ENCODE measurements at regions not wholly inside any gene's neighbourhood (a gene's known extent, or its start where the extent isn't known, plus 50 kb on each side); places are given as distances from the start of the nearest gene placed in this dataset.
A peak's percentile ranks its signal among the peaks of the same experiment; 100 is the strongest.

DNA sequence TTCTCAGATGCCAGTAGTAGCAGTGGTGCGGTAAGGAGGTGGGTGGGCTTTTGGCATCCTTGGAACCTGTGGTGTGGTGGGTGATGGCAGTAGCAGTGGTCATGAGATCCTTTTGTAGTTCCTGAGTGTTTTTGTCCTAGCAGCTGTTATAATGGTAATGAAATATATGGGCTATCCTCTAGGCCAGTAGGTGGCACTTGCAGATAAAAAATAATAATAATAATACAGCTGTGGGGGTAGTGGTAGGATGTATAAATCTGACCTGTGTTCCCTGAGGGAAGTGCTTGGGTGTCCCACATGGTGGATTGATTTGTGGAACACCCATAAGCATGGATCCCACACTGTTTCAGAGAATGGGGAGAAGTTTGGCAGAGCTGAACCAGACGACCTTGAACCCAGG is 334.0 kb downstream of the SLITRK5 start:
- Histone ChIP-seq H3K36me3 (ENCODE audit: insufficient read depth) (no peaks in the 10 kb centered on the region), H3K27me3 (ENCODE audit: insufficient read depth) (no peaks in the 10 kb centered on the region), H3K4me3 (no peak overlapping the region), H3K4me1 (ENCODE audit: insufficient read depth) (no peaks in the 10 kb centered on the region; the same call in 1 of the 2 replicates), H3K79me2 (replicated peaks; ENCODE audit: insufficient read depth) (no peaks in the 10 kb centered on the region), H2AFZ (no peak overlapping the region), H3K9me2 (ENCODE audit: insufficient read depth) (peaks cover 2% of the 10 kb centered on the region; the same call in 1 of the 2 replicates), H3K4me2 (no peak overlapping the region), H3K27ac (ENCODE audit: low read depth) (no peak overlapping the region), H3F3A (replicated peaks; ENCODE audit: low read depth) (no peaks in the 10 kb centered on the region), H4K20me1 (replicated peaks; ENCODE audit: insufficient read depth) (no peaks in the 10 kb centered on the region)
- Mint-ChIP-seq H3K4me3 (no peak overlapping the region), H3K27me3 (ENCODE audit: insufficient read depth, low read depth, poor library complexity) (peaks cover 1% of the 10 kb centered on the region), H3K27ac (no peak overlapping the region), H3K36me3 (ENCODE audit: low read depth) (no peaks in the 10 kb centered on the region; the same call in 2 of the 3 replicates), H3K9me3 (peaks cover 4% of the 10 kb centered on the region), H3K4me1 (no peaks in the 10 kb centered on the region; the same call in 2 of the 3 replicates)
- DNase-seq (ENCODE audit: low spot score) (no peak), ATAC-seq (no peak)
- no peak for TF ChIP-seq ZNF462 (CRISPR knock-in tag; IDR thresholded peaks at IDR 0.05)
- TF ChIP-seq EZH2phosphoT487 (IDR thresholded peaks at IDR 0.05; ENCODE audit: unreplicated experiment): no peak
- TF ChIP-seq, protein P1, sequence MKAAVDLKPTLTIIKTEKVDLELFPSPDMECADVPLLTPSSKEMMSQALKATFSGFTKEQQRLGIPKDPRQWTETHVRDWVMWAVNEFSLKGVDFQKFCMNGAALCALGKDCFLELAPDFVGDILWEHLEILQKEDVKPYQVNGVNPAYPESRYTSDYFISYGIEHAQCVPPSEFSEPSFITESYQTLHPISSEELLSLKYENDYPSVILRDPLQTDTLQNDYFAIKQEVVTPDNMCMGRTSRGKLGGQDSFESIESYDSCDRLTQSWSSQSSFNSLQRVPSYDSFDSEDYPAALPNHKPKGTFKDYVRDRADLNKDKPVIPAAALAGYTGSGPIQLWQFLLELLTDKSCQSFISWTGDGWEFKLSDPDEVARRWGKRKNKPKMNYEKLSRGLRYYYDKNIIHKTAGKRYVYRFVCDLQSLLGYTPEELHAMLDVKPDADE (IDR thresholded peaks at IDR 0.05): no peak
- TF ChIP-seq CREB1 (CRISPR knock-in tag; IDR thresholded peaks at IDR 0.05; ENCODE audit: low read depth): no peak
- peak in 1 of 2 experiments; percentile 15; a peak in 2 of 4 replicates for TF ChIP-seq CTCF (conservative IDR thresholded peaks at IDR 0.05; ENCODE audit: low read depth in 2 of 2)
- TF ChIP-seq STAT1 (IDR thresholded peaks at IDR 0.05; ENCODE audit: unreplicated experiment): no peak
- no peak for TF ChIP-seq JUNB (IDR thresholded peaks at IDR 0.05; ENCODE audit: unreplicated experiment)
- TF ChIP-seq NANOG (IDR thresholded peaks at IDR 0.05; ENCODE audit: borderline replicate concordance): no peak

Data from GM23338 (cell line).